Endodermal cell (in vitro differentiated cells): ENCODE measurements at regions not wholly inside any gene's neighbourhood (a gene's known extent, or its start where the extent isn't known, plus 50 kb on each side); places are given as distances from the start of the nearest gene placed in this dataset.
"Not testable (repeated sequence)": the region's sequence is repeated elsewhere in the genome, so short reads cannot be mapped to it uniquely, and the experiment has no call there.

Experiments used
- DNase-seq: peaks from one replicate; pipeline ENCODE4 v3.0.0-alpha.2; 2017
- H3K27ac ChIP-seq: 2 replicates; pipeline ENCODE4 v1.5.1; 2013; ENCODE audit warnings: mild to moderate bottlenecking, low read depth, low read length, moderate library complexity
- H3K27me3 ChIP-seq: 2 replicates; pipeline ENCODE4 v1.6.1; 2013; ENCODE audit warnings: mild to moderate bottlenecking, low read length, moderate library complexity; ENCODE audit not compliant: insufficient read depth, control insufficient read depth, poor library complexity, severe bottlenecking
- H3K36me3 ChIP-seq: 2 replicates; pipeline ENCODE4 v1.7.0; 2013; ENCODE audit warnings: mild to moderate bottlenecking, low read length, moderate library complexity; ENCODE audit not compliant: control insufficient read depth, insufficient read depth
- H3K4me1 ChIP-seq: one replicate; pipeline ENCODE4 v1.7.0; 2013; ENCODE audit warnings: low read length; ENCODE audit not compliant: control insufficient read depth, insufficient read depth
- H3K4me3 ChIP-seq: 2 replicates; pipeline ENCODE4 v1.5.1; 2013; ENCODE audit warnings: mild to moderate bottlenecking, low read length, moderate library complexity
- H3K9ac ChIP-seq: 2 replicates; pipeline ENCODE4 v1.6.1; 2013; ENCODE audit warnings: mild to moderate bottlenecking, low read length, moderate library complexity; ENCODE audit not compliant: poor library complexity, severe bottlenecking; ENCODE audit errors: extremely low read depth
- H3K9me3 ChIP-seq: 2 replicates; pipeline ENCODE4 v1.6.1; 2013; ENCODE audit warnings: mild to moderate bottlenecking, low read length, moderate library complexity; ENCODE audit not compliant: control insufficient read depth
- H3K27ac Mint-ChIP-seq: 2 replicates; pipeline ENCODE4 v1.8.0; 2020; ENCODE audit warnings: mixed read lengths
- H3K27me3 Mint-ChIP-seq: 2 replicates; pipeline ENCODE4 v1.8.0; 2021; ENCODE audit warnings: mild to moderate bottlenecking, mixed read lengths; ENCODE audit not compliant: insufficient read depth
- H3K36me3 Mint-ChIP-seq: 2 replicates; pipeline ENCODE4 v1.8.0; 2020; ENCODE audit warnings: low read depth, mixed read lengths
- H3K4me1 Mint-ChIP-seq: 2 replicates; pipeline ENCODE4 v1.8.0; 2020; ENCODE audit warnings: mixed read lengths
- H3K4me3 Mint-ChIP-seq: 2 replicates; pipeline ENCODE4 v1.8.0; 2020; ENCODE audit warnings: mild to moderate bottlenecking, moderate library complexity, mixed read lengths
- H3K9me3 Mint-ChIP-seq: 2 replicates; pipeline ENCODE4 v1.8.0; 2020; ENCODE audit warnings: mild to moderate bottlenecking, mixed read lengths
- WGBS, 2 experiments: methylation state at CpG; one replicate each; pipeline versions ENCODE4 v1.1.5 to v1.1.7; 2013; ENCODE audit warnings: missing lambda C conversion rate in 2 of 2, mixed read lengths in 1 of 2; ENCODE audit not compliant: insufficient coverage in 1 of 2, insufficient read length in 1 of 2; 5-methylcytosine and 5-hydroxymethylcytosine counted together
- TF ChIP-seq, protein P1 (sequence below): fragments of 200-600 bp; sonication (generic); conservative IDR thresholded peaks from 2 replicates; pipeline ENCODE4 v1.5.0; 2021; ENCODE audit warnings: antibody characterized with exemption, mild to moderate bottlenecking

DNA sequence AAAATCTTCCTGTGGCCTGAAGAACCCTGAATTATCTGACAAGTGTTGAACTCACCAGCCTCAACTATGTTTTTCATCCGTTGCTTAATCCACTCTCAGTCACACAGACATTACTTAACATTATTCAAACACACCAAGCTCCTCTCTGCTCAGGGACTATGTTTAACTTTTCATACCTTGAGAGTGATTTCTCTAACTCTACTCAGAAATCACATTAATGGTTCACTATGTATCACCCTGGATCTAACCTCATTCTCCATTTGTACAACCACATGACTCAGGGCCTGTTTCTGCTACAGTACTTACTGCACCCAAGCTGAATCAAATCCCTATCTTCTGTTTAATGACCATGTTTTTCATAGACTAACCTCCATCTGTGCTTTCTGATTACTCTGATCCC, 553.7 kb upstream of the PRR20A start:
- Histone ChIP-seq H3K27ac (no peak overlapping the region), H3K27me3 (no peaks in the 10 kb centered on the region), H3K4me3 (no peak overlapping the region), H3K4me1 (no peaks in the 10 kb centered on the region), H3K9me3 (no peaks in the 10 kb centered on the region), H3K36me3 (no peaks in the 10 kb centered on the region), H3K9ac (no peak overlapping the region)
- Mint-ChIP-seq H3K27ac (no peak overlapping the region), H3K9me3 (no peaks in the 10 kb centered on the region), H3K4me1 (no peaks in the 10 kb centered on the region), H3K4me3 (no peak overlapping the region), H3K36me3 (no peaks in the 10 kb centered on the region), H3K27me3 (no peaks in the 10 kb centered on the region)
- TF ChIP-seq, protein P1, sequence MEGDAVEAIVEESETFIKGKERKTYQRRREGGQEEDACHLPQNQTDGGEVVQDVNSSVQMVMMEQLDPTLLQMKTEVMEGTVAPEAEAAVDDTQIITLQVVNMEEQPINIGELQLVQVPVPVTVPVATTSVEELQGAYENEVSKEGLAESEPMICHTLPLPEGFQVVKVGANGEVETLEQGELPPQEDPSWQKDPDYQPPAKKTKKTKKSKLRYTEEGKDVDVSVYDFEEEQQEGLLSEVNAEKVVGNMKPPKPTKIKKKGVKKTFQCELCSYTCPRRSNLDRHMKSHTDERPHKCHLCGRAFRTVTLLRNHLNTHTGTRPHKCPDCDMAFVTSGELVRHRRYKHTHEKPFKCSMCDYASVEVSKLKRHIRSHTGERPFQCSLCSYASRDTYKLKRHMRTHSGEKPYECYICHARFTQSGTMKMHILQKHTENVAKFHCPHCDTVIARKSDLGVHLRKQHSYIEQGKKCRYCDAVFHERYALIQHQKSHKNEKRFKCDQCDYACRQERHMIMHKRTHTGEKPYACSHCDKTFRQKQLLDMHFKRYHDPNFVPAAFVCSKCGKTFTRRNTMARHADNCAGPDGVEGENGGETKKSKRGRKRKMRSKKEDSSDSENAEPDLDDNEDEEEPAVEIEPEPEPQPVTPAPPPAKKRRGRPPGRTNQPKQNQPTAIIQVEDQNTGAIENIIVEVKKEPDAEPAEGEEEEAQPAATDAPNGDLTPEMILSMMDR: no peak
- no peak for DNase-seq
- WGBS, 2 experiments: 86 to 90% methylated on average over 1 of the region's 1 CpG

DNA sequence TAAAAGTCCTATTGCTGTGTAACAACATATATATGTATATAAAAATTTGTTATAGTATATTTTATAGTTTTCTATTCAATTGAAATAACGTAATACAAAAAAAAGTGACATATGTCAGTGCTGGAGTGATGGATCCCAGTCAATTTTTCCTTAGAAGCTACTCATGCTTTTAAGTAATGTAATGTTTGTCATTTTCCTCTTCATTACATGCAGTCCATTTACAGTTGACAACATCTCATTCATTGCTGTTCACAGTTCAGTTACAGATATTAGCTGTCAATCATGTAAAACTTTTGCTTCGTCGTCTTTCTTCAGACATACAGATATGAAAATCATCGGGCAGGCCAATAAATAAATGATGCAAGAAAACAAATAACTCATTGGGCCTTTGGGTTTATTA, 525.1 kb upstream of the PRR20A start:
- no peaks in the 10 kb centered on the region for H3K27me3 ChIP-seq
- H3K4me1 ChIP-seq: no peaks in the 10 kb centered on the region
- no peak for DNase-seq
- TF ChIP-seq, protein P1: no peak
- Mint-ChIP-seq H3K4me1 (no peaks in the 10 kb centered on the region), H3K36me3 (peaks cover 5% of the 10 kb centered on the region), H3K9me3 (peaks cover 3% of the 10 kb centered on the region), H3K4me3 (no peak overlapping the region), H3K27ac (no peak overlapping the region), H3K27me3 (no peaks in the 10 kb centered on the region)
- H3K4me3 ChIP-seq: no peak overlapping the region
- no peaks in the 10 kb centered on the region for H3K9me3 ChIP-seq
- no peak overlapping the region for H3K9ac ChIP-seq
- no peak overlapping the region for H3K27ac ChIP-seq
- WGBS, 2 experiments: 97 to 100% methylated on average over 2 to 3 of the region's 4 CpGs
- no peaks in the 10 kb centered on the region for H3K36me3 ChIP-seq

DNA sequence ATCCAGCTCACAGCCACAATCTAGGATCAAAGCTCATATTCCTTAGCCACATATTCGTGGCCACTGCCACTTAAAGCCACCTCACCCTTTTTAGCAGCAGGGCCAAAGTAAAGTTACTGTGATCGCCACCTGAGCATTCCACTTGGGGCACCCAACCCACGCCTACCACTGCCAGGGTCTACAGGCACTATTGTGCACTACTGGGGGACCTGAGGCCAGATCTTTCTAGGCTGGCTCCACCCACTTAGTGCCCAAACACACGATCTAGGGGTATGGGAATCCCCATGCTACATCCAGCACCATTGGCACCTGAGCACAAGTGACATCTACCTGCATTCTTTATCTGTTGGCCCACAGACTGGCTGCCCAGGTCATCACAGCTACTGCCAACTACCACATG, 517.9 kb upstream of the PRR20A start:
- H3K27ac ChIP-seq: no peak overlapping the region
- no peaks in the 10 kb centered on the region for H3K4me1 ChIP-seq
- H3K9me3 ChIP-seq: peaks cover under 1% of the 10 kb centered on the region
- 91 to 93% methylated on average over 2 to 4 of the region's 4 CpGs for WGBS, 2 experiments
- Mint-ChIP-seq H3K9me3 (peaks cover 7% of the 10 kb centered on the region), H3K36me3 (no peaks in the 10 kb centered on the region), H3K27me3 (no peaks in the 10 kb centered on the region), H3K27ac (no peak overlapping the region), H3K4me3 (no peak overlapping the region), H3K4me1 (no peaks in the 10 kb centered on the region)
- H3K4me3 ChIP-seq: no peak overlapping the region
- H3K36me3 ChIP-seq: no peaks in the 10 kb centered on the region
- peak; percentile 25 for DNase-seq
- TF ChIP-seq, protein P1: no peak
- no peaks in the 10 kb centered on the region for H3K27me3 ChIP-seq
- H3K9ac ChIP-seq: no peak overlapping the region

DNA sequence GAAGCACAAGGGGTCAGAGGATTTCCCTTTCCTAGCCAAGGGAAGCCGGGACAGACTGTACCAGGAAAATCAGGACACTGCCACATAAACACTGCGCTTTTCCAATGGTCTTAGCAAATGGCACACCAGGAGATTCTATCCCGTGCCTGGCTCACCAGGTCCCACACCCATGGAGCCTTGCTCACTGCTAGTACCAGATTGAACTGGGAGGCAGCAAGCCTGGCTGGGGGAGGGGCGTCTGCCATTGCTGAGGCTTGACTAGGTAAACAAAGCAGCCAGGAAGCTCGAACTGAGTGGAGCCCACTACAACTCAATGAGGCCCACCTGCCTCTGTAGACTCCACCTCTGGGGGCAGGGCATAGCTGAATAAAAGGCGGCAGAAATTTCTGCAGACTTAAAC, 511.8 kb upstream of the PRR20A start:
- not testable (repeated sequence) for DNase-seq, H3K9ac ChIP-seq, H3K27me3 ChIP-seq, H3K4me1 Mint-ChIP-seq, H3K36me3 ChIP-seq, H3K27me3 Mint-ChIP-seq, H3K36me3 Mint-ChIP-seq, H3K4me1 ChIP-seq, H3K27ac Mint-ChIP-seq, H3K4me3 Mint-ChIP-seq, H3K27ac ChIP-seq, H3K4me3 ChIP-seq
- H3K9me3 Mint-ChIP-seq: peaks cover 42% of the 10 kb centered on the region
- 92 to 100% methylated on average over 2 to 6 of the region's 6 CpGs for WGBS, 2 experiments
- peaks cover 13% of the 10 kb centered on the region for H3K9me3 ChIP-seq

DNA sequence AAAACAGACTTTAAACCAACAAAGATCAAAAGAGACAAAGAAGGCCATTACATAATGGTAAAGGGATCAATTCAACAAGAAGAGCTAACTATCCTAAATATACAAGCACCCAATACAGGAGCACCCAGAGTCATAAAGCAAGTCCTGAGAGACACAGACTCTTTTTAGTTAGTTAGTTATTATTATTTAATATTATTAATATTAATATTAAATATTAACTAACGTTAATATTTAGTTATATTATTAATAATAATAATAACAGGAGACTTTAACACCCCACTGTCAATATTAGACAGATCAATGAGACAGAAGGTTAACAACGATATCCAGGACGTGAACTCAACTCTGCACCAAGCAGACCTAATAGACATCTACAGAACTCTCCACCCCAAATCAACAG, 509.7 kb upstream of the PRR20A start:
- not testable (repeated sequence) for H3K4me1 Mint-ChIP-seq, H3K36me3 ChIP-seq, H3K36me3 Mint-ChIP-seq, H3K27me3 ChIP-seq, DNase-seq, H3K27me3 Mint-ChIP-seq, H3K4me1 ChIP-seq, H3K9ac ChIP-seq, H3K4me3 ChIP-seq, H3K4me3 Mint-ChIP-seq, H3K27ac ChIP-seq, H3K27ac Mint-ChIP-seq
- WGBS, 2 experiments: 100% methylated on average over 2 of the region's 3 CpGs
- H3K9me3 Mint-ChIP-seq: peaks cover 44% of the 10 kb centered on the region
- peaks cover 13% of the 10 kb centered on the region for H3K9me3 ChIP-seq
